SK-N-SH (cell line): ENCODE measurements at regions not wholly inside any gene's neighbourhood (a gene's known extent, or its start where the extent isn't known, plus 50 kb on each side); places are given as distances from the start of the nearest gene placed in this dataset.

Experiments used
- CTCF ChIP-seq: fragments of 200-600 bp; sonication (generic); IDR thresholded peaks from 2 replicates; pipeline ENCODE4 v1.6.1; 2017; ENCODE audit warnings: antibody characterized with exemption, mild to moderate bottlenecking, moderate library complexity
- FOSL2 ChIP-seq: IDR thresholded peaks from 2 replicates; pipeline ENCODE4 v1.4.0; 2012; ENCODE audit warnings: low read depth, mild to moderate bottlenecking, moderate library complexity, borderline replicate concordance
- GABPA ChIP-seq: IDR thresholded peaks from 2 replicates; pipeline ENCODE4 v1.4.0; 2012; ENCODE audit warnings: low read depth, mild to moderate bottlenecking
- IRF3 ChIP-seq: fragments of 150-350 bp; IDR thresholded peaks from 2 replicates; pipeline ENCODE4 v1.6.1; 2016; ENCODE audit warnings: mild to moderate bottlenecking, low read depth, low read length
- POLR2AphosphoS5 ChIP-seq: IDR thresholded peaks from 2 replicates; pipeline ENCODE4 v1.6.1; 2012; ENCODE audit warnings: low read depth, low read length
- RFX5 ChIP-seq: IDR thresholded peaks from 2 replicates; pipeline ENCODE4 v1.6.1; 2012; ENCODE audit warnings: mild to moderate bottlenecking, improper control_type of control experiment, low read length
- ZBTB33 ChIP-seq: IDR thresholded peaks from 2 replicates; pipeline ENCODE4 v1.4.0; 2012; ENCODE audit warnings: low read depth, borderline replicate concordance

- TF ChIP-seq IRF3 (no peak), CTCF (no peak), POLR2AphosphoS5 (no peak), GABPA (no peak), ZBTB33 (no peak), FOSL2 (no peak), RFX5 (no peak)
These were observed 1192.3 kb upstream of the GJE1 start for GRCh38 chr6:140940251-140940925.
